ENCODE measurements at regions not wholly inside any gene's neighbourhood (a gene's known extent, or its start where the extent isn't known, plus 50 kb on each side); places are given as distances from the start of the nearest gene placed in this dataset.

- DNase-seq (ENCODE audit: extremely low read depth, low read depth), result no peak
- TF ChIP-seq CTCF (IDR thresholded peaks at IDR 0.05; ENCODE audit: low read depth, low read length, missing control alignments), result no peak
- no peak overlapping the region for H3K4me3 ChIP-seq (replicated peaks; ENCODE audit: low read depth, low read length)
These were observed 915.9 kb downstream of the PCDH17 start for GRCh38 chr13:58547419-58547818.

GRCh38 chr13:58566176-58566575, 934.6 kb downstream of the PCDH17 start:
- no peak for TF ChIP-seq CTCF (IDR thresholded peaks at IDR 0.05; ENCODE audit: low read depth, low read length, missing control alignments)
- H3K4me3 ChIP-seq (replicated peaks; ENCODE audit: low read depth, low read length), result no peak overlapping the region
- DNase-seq (ENCODE audit: extremely low read depth, low read depth), result no peak

GRCh38 chr13:58573743-58574142, 942.2 kb downstream of the PCDH17 start:
- H3K4me3 ChIP-seq (replicated peaks; ENCODE audit: low read depth, low read length), result no peak overlapping the region
- TF ChIP-seq CTCF (IDR thresholded peaks at IDR 0.05; ENCODE audit: low read depth, low read length, missing control alignments), result no peak
- DNase-seq (ENCODE audit: extremely low read depth, low read depth), result no peak

GRCh38 chr13:58574791-58575190, 943.2 kb downstream of the PCDH17 start:
- TF ChIP-seq CTCF (IDR thresholded peaks at IDR 0.05; ENCODE audit: low read depth, low read length, missing control alignments), result no peak
- no peak overlapping the region for H3K4me3 ChIP-seq (replicated peaks; ENCODE audit: low read depth, low read length)
- DNase-seq (ENCODE audit: extremely low read depth, low read depth), result no peak

GRCh38 chr13:58579468-58579867, 947.9 kb downstream of the PCDH17 start:
- DNase-seq (ENCODE audit: extremely low read depth, low read depth), result no peak
- H3K4me3 ChIP-seq (replicated peaks; ENCODE audit: low read depth, low read length), result no peak overlapping the region
- TF ChIP-seq CTCF (IDR thresholded peaks at IDR 0.05; ENCODE audit: low read depth, low read length, missing control alignments), result no peak

- no peak for TF ChIP-seq CTCF (IDR thresholded peaks at IDR 0.05; ENCODE audit: low read depth, low read length, missing control alignments)
- no peak for DNase-seq (ENCODE audit: extremely low read depth, low read depth)
- no peak overlapping the region for H3K4me3 ChIP-seq (replicated peaks; ENCODE audit: low read depth, low read length)
These were observed 952.4 kb downstream of the PCDH17 start for GRCh38 chr13:58583966-58584365.

- no peak overlapping the region for H3K4me3 ChIP-seq (replicated peaks; ENCODE audit: low read depth, low read length)
- no peak for DNase-seq (ENCODE audit: extremely low read depth, low read depth)
- no peak for TF ChIP-seq CTCF (IDR thresholded peaks at IDR 0.05; ENCODE audit: low read depth, low read length, missing control alignments)
These were observed 953.1 kb downstream of the PCDH17 start for GRCh38 chr13:58584610-58585009.
